ENCODE measurements at regions not wholly inside any gene's neighbourhood (a gene's known extent, or its start where the extent isn't known, plus 50 kb on each side); places are given as distances from the start of the nearest gene placed in this dataset.

GRCh38 chr2:18123211-18123570 is 244.7 kb downstream of the KCNS3 start:
- no peak for ATAC-seq

- no peak for ATAC-seq
Measured at GRCh38 chr2:18122544-18123210, 244.2 kb downstream of the KCNS3 start.

- no peak for ATAC-seq
Measured at GRCh38 chr2:18119883-18120282, 241.4 kb downstream of the KCNS3 start.

DNA sequence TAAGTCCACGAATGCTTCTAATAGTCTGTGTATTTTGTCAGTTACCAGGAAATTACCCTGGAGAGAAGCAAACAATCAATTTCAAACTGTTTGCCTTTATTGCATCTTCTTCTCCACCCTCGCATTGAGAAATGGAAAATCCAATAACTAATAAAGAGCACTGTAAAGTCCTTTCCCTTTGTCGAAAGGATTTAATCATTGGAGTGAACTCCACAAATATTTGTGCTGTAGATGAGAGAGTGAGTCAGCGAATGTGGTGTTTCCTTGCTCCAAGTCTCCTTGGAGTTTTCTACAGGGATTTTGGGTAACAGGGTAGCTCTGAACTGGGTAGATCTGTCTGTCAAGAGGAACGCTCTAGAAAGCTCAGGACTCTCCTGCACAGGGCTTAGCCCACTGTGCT is 240.2 kb downstream of the KCNS3 start:
- ATAC-seq = no peak

- ATAC-seq = no peak
Measured at GRCh38 chr2:18117592-18117991, 239.1 kb downstream of the KCNS3 start.

DNA sequence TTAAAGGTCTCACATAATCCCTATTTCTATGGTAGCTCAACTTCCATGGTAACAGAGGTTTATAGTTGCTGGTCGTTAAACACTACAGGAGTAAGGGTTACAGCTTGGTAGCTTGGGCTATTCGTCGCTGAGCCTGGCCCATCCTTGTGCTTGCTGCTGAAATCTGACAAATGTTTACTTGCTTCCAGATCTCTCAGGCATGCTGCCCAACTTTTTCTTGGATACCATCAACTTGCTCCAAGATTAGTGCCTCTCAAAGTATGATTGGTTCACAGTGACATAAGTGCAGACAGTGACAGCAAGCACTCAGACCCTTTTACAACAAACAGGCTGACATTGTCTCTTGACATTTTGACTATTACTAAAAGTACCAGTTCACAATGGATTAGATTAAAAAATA is 231.8 kb downstream of the KCNS3 start:
- no peak for ATAC-seq

- ATAC-seq = no peak
Measured at GRCh38 chr2:18106841-18107240, 228.4 kb downstream of the KCNS3 start.

DNA sequence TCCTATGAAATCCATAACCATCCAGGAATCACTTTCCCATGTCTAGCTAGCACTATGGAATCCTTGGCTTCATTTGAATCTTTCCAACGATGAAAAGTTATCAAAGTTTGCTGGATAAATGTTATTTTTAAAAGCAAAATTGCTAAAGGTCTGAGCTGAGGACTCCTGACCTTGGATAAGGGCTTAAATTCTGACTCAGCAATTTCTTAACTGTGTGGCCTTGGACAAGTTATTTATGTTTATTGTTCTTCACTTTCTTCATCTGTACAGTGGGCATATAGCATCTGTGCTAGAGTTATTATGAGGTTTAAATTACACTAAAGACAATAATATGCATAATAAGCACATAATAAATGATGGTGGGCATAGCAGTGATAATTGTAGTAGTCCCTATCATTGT is 227.5 kb downstream of the KCNS3 start:
- no peak for ATAC-seq

GRCh38 chr2:18104595-18105224 is 226.2 kb downstream of the KCNS3 start:
- ATAC-seq = no peak

GRCh38 chr2:18096836-18097405 is 218.5 kb downstream of the KCNS3 start:
- no peak for ATAC-seq

DNA sequence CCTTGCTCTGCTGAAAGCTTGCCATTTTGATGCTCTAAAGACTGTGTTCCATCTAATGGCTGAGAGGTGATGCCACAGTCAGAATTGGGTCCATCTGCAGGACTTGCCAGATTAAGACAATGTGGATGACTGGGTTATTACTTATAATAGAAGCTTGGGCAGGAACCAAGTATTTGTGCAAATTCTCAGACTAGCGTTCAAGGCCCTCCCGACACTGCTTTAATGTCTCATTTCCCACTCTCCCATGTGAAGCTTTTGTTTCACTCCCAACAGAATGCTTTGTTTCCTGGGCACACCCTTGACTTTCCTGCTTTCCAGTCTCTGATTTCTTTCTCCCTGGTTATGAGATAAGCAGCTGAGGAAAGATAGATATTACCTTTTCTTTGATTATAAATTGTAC is 215.8 kb downstream of the KCNS3 start:
- no peak for ATAC-seq

DNA sequence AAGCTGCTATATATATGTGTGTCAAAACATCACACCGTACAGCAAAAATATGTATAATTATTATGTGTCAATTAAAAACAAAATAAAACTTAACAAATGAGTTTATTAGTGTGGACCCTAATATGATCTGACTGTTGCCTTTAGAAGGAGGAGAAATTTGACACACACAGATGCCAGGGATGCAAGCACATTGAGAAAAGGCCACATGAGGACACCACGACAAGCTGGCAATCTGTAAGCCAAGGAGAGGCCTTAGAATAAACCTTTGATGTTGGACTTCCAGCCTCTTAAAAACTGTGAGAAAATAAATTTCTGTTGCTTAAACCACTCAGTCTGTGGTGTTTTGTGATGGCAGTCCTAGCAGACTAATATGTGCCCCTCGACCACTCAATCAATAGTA is 214.7 kb downstream of the KCNS3 start:
- ATAC-seq = no peak

- ATAC-seq = no peak
Measured at GRCh38 chr2:18092760-18093159, 214.3 kb downstream of the KCNS3 start.

- no peak for ATAC-seq
Measured at GRCh38 chr2:18085593-18085992, 207.1 kb downstream of the KCNS3 start.

GRCh38 chr2:18084376-18084775 is 205.9 kb downstream of the KCNS3 start:
- ATAC-seq = no peak

GRCh38 chr2:18083806-18084205 is 205.3 kb downstream of the KCNS3 start:
- ATAC-seq = no peak

- no peak for ATAC-seq
Measured at GRCh38 chr2:18078216-18078615, 199.7 kb downstream of the KCNS3 start.

DNA sequence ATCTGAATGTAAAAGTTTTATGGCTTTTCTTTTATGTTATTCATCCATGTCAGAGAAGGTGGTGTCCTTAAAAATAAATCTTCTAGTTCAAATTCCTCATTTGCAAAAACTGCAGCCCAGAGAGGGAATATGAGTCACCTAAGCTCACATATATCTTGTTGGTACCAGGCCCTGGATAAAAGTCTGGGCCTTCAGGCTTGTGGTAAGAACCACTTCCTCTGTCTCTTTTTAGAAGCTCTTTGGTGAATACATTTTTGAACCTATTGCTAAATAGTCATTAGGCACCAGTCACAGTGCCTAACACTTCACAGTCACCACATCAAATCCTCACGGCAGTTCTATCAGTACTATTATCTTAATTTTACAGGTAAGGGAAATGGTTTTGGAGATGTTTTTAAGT is 199.2 kb downstream of the KCNS3 start:
- ATAC-seq = no peak

DNA sequence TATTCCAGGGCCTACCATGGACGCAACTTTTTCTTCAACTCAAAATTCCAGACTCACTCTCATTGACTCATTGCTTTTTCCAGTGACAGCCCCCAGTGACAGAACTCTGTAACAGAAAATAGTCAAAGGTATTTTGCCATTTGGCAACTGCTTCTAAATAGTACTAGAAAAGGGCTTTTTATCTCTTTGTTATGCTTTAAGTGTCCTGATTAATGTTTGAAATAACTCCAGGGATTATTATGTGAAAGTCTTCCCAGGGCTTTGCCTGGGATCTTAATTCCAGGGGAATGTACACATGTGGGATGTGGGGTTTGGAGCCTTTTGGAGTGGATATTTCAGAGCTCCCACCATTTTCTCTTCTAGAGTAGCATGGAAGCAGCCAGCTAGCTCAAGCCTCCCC is 198.8 kb downstream of the KCNS3 start:
- no peak for ATAC-seq

GRCh38 chr2:18074476-18074875 is 196.0 kb downstream of the KCNS3 start:
- ATAC-seq = no peak

GRCh38 chr2:18073601-18074000 is 195.1 kb downstream of the KCNS3 start:
- no peak for ATAC-seq

DNA sequence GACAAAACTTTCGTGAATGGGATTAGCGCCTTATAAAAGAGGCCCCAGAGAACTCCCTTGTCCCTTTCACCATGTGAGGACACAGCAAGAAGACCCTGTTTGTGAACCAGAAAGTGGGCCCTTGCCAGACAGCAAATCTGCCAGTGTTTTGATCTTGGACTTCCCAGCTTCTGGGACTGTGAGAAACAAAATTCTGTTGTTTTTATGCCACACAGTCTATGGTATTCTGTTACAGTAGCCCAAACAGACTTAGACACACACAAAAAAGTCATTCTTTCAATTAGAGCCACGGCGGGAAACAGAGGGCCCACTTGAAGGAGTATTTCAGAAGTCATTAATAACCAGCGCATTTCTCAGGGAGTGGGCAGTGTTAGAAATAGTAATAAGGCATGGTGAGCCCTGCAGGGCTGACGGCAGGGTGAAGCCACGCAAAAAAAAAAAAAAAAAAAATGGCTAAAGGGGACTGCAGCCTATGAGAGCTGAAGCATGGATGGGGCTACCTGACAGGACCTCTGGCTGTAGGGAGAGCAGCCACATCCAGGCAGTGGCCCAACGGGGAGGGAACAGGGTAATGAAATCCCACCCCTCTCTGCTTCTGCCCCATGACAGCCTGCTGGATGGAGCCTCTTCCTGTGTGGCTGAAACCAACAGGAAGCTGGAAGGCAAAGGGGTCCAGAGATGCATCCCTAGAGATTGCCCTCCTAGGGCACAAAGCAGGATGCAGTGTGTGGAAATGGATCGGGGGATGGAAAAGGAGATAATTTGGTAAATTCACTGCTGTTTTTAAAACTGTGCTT is 189.3 kb downstream of the KCNS3 start:
- no peak for ATAC-seq

- ATAC-seq = no peak
Measured at GRCh38 chr2:18066894-18067293, 188.4 kb downstream of the KCNS3 start.

- ATAC-seq = no peak
Measured at GRCh38 chr2:18066066-18066465, 187.6 kb downstream of the KCNS3 start.
